ENCODE measurements at regions not wholly inside any gene's neighbourhood (a gene's known extent, or its start where the extent isn't known, plus 50 kb on each side); places are given as distances from the start of the nearest gene placed in this dataset.

- TF ChIP-seq ZFX (IDR thresholded peaks at IDR 0.05; ENCODE audit: borderline replicate concordance) (no peak), CTCF (IDR thresholded peaks at IDR 0.05) (no peak)
- no peak overlapping the region for H3K27ac ChIP-seq
Measured at GRCh38 chr15:96066852-96067495, 263.5 kb upstream of the NR2F2 start.

- TF ChIP-seq CTCF (IDR thresholded peaks at IDR 0.05) (no peak), ZFX (IDR thresholded peaks at IDR 0.05; ENCODE audit: borderline replicate concordance) (no peak)
- H3K27ac ChIP-seq, result no peak overlapping the region
Measured at GRCh38 chr15:96067677-96068076, 262.8 kb upstream of the NR2F2 start.

GRCh38 chr15:96068897-96069296, 261.6 kb upstream of the NR2F2 start:
- no peak overlapping the region for H3K27ac ChIP-seq
- TF ChIP-seq CTCF (IDR thresholded peaks at IDR 0.05) (no peak), ZFX (IDR thresholded peaks at IDR 0.05; ENCODE audit: borderline replicate concordance) (no peak)

- no peak overlapping the region for H3K27ac ChIP-seq
- TF ChIP-seq CTCF (IDR thresholded peaks at IDR 0.05) (no peak), ZFX (IDR thresholded peaks at IDR 0.05; ENCODE audit: borderline replicate concordance) (no peak)
Measured at GRCh38 chr15:96070636-96071035, 259.9 kb upstream of the NR2F2 start.

- H3K27ac ChIP-seq, result no peak overlapping the region
- TF ChIP-seq ZFX (IDR thresholded peaks at IDR 0.05; ENCODE audit: borderline replicate concordance), result no peak
- 0 out of 2 replicates have a peak, but pooled peaks have one; percentile 16 for TF ChIP-seq CTCF (IDR thresholded peaks at IDR 0.05)
Measured at GRCh38 chr15:96072821-96073220, 257.7 kb upstream of the NR2F2 start.

GRCh38 chr15:96073908-96074307, 256.6 kb upstream of the NR2F2 start:
- H3K27ac ChIP-seq, result no peak overlapping the region
- no peak for TF ChIP-seq CTCF (IDR thresholded peaks at IDR 0.05)
- no peak for TF ChIP-seq ZFX (IDR thresholded peaks at IDR 0.05; ENCODE audit: borderline replicate concordance)

GRCh38 chr15:96075895-96076294, 254.6 kb upstream of the NR2F2 start:
- H3K27ac ChIP-seq, result no peak overlapping the region
- TF ChIP-seq ZFX (IDR thresholded peaks at IDR 0.05; ENCODE audit: borderline replicate concordance), result no peak

- TF ChIP-seq ZFX (IDR thresholded peaks at IDR 0.05; ENCODE audit: borderline replicate concordance) (no peak), CTCF (IDR thresholded peaks at IDR 0.05) (no peak)
- H3K27ac ChIP-seq, result no peak overlapping the region
Measured at GRCh38 chr15:96076350-96076749, 254.2 kb upstream of the NR2F2 start.

Measured in 22Rv1 (cell line).